ENCODE measurements at regions not wholly inside any gene's neighbourhood (a gene's known extent, or its start where the extent isn't known, plus 50 kb on each side); places are given as distances from the start of the nearest gene placed in this dataset.

- no peak for DNase-seq
These were observed 55.1 kb downstream of the PJA1 start for GRCh38 chrX:69110116-69110530.

- DNase-seq: no peak
These were observed 55.5 kb downstream of the PJA1 start for GRCh38 chrX:69109706-69110105.

- DNase-seq: no peak
These were observed 56.1 kb downstream of the PJA1 start for GRCh38 chrX:69109036-69109663.

- DNase-seq: peak in 1 of 2 experiments; percentile 4
These were observed 57.4 kb downstream of the PJA1 start for GRCh38 chrX:69107747-69108401.

- no peak for DNase-seq
These were observed 58.0 kb downstream of the PJA1 start for GRCh38 chrX:69107231-69107739.

GRCh38 chrX:69104756-69105434, 60.4 kb downstream of the PJA1 start:
- DNase-seq: no peak

- DNase-seq: no peak
These were observed 61.7 kb downstream of the PJA1 start for GRCh38 chrX:69103539-69103938.

GRCh38 chrX:69102612-69103194, 62.5 kb downstream of the PJA1 start:
- no peak for DNase-seq

GRCh38 chrX:69101683-69102251, 63.5 kb downstream of the PJA1 start:
- DNase-seq: no peak

- DNase-seq: no peak
These were observed 64.8 kb downstream of the PJA1 start for GRCh38 chrX:69100478-69100877.

GRCh38 chrX:69097451-69098236, 67.6 kb downstream of the PJA1 start:
- no peak for DNase-seq

- no peak for DNase-seq
These were observed 68.3 kb downstream of the PJA1 start for GRCh38 chrX:69096963-69097362.

GRCh38 chrX:69094977-69095669, 70.1 kb downstream of the PJA1 start:
- DNase-seq: no peak

GRCh38 chrX:69093960-69094871, 71.0 kb downstream of the PJA1 start:
- DNase-seq: peak; percentile 7 to 64

GRCh38 chrX:69090022-69090421, 75.2 kb downstream of the PJA1 start:
- DNase-seq: no peak

GRCh38 chrX:69089203-69089602, 76.0 kb downstream of the PJA1 start:
- DNase-seq: no peak

GRCh38 chrX:69088171-69088938, 76.9 kb downstream of the PJA1 start:
- DNase-seq: no peak

GRCh38 chrX:69085826-69086225, 79.4 kb downstream of the PJA1 start:
- no peak for DNase-seq

- DNase-seq: no peak
These were observed 80.1 kb downstream of the PJA1 start for GRCh38 chrX:69085151-69085550.

- DNase-seq: no peak
These were observed 81.5 kb downstream of the PJA1 start for GRCh38 chrX:69083801-69084200.

Measured in NCI-H526 (cell line).